ENCODE measurements at regions not wholly inside any gene's neighbourhood (a gene's known extent, or its start where the extent isn't known, plus 50 kb on each side); places are given as distances from the start of the nearest gene placed in this dataset.

DNA sequence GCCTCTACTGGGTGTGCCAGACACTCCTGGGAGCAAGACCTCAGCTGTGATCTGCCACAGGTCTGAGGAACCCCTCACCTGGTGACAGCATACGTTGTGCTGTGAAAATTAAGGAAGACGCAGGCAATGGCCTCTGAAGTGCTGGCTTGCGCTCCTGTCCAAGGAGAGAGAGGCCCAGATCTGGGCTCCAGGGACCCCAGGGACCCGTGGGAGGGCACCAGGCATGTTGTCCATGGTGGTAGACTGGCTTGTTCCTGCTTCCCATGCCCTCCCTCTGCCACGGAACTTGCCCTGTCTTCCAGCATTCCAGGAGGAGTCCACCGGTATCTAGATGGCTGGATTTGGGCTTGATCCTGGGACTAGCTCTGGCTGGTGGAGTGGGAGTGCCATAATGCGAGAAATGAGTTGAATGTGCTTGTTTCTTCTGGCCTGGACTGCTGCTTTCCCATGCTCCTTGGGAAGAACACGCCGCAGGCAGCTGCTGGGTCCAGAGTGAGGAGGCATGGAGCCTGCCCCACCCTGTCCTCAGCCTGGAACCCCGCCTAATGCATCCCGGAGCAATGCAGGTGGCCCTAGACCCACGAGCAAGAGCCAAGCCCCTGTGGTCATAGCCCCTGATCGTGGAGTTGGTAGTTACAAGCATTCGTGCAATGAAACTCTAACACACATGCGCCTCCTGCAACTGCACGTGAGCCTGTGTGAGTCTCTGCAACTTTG lies 190.2 kb downstream of the TEX29 start:
- H3K27me3 ChIP-seq, result no peaks in the 10 kb centered on the region
- TF ChIP-seq, protein P1, sequence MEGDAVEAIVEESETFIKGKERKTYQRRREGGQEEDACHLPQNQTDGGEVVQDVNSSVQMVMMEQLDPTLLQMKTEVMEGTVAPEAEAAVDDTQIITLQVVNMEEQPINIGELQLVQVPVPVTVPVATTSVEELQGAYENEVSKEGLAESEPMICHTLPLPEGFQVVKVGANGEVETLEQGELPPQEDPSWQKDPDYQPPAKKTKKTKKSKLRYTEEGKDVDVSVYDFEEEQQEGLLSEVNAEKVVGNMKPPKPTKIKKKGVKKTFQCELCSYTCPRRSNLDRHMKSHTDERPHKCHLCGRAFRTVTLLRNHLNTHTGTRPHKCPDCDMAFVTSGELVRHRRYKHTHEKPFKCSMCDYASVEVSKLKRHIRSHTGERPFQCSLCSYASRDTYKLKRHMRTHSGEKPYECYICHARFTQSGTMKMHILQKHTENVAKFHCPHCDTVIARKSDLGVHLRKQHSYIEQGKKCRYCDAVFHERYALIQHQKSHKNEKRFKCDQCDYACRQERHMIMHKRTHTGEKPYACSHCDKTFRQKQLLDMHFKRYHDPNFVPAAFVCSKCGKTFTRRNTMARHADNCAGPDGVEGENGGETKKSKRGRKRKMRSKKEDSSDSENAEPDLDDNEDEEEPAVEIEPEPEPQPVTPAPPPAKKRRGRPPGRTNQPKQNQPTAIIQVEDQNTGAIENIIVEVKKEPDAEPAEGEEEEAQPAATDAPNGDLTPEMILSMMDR (IDR thresholded peaks at IDR 0.05), result no peak
- no peak overlapping the region for H3K4me3 ChIP-seq (ENCODE audit: low read depth in 1 of 2, low read length in 1 of 2)
- no peaks in the 10 kb centered on the region for H3K36me3 ChIP-seq
- no peaks in the 10 kb centered on the region for H3K4me1 ChIP-seq (ENCODE audit: control insufficient read depth in 1 of 2, insufficient read depth in 1 of 2, low read depth in 1 of 2, low read length in 1 of 2)
- no peak overlapping the region for H3K27ac ChIP-seq
- H3K9me3 ChIP-seq, result no peaks in the 10 kb centered on the region

DNA sequence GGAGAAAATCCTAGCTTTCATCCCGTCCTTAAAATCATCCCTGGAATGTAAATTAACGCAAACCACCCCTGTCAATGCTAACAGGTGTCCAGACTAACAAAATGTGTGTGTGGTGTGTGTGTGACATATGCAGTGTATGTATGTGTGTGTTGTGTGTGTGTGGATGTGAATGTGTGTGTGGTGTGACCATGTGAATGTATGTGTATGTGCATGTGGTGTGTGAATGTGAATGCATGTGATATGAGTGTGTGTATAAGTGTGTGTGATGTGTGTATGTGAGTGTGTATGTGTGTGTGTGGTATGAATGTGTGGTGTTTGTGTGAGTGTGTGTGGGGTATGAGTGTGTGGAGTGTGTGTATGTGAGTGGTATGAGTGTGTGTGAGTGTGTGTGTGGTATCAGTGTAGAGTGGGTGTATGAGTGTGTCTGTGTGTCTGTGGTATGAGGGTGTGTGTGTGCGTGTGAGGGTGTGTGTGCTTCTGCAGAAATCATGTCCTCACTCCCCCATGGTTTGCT lies 190.8 kb downstream of the TEX29 start:
- no peaks in the 10 kb centered on the region for H3K27me3 ChIP-seq
- no peak overlapping the region for H3K4me3 ChIP-seq (ENCODE audit: low read depth in 1 of 2, low read length in 1 of 2)
- no peaks in the 10 kb centered on the region for H3K4me1 ChIP-seq (ENCODE audit: control insufficient read depth in 1 of 2, insufficient read depth in 1 of 2, low read depth in 1 of 2, low read length in 1 of 2)
- no peaks in the 10 kb centered on the region for H3K9me3 ChIP-seq
- H3K36me3 ChIP-seq, result no peaks in the 10 kb centered on the region
- no peak overlapping the region for H3K27ac ChIP-seq
- TF ChIP-seq, protein P1 (IDR thresholded peaks at IDR 0.05), result no peak

DNA sequence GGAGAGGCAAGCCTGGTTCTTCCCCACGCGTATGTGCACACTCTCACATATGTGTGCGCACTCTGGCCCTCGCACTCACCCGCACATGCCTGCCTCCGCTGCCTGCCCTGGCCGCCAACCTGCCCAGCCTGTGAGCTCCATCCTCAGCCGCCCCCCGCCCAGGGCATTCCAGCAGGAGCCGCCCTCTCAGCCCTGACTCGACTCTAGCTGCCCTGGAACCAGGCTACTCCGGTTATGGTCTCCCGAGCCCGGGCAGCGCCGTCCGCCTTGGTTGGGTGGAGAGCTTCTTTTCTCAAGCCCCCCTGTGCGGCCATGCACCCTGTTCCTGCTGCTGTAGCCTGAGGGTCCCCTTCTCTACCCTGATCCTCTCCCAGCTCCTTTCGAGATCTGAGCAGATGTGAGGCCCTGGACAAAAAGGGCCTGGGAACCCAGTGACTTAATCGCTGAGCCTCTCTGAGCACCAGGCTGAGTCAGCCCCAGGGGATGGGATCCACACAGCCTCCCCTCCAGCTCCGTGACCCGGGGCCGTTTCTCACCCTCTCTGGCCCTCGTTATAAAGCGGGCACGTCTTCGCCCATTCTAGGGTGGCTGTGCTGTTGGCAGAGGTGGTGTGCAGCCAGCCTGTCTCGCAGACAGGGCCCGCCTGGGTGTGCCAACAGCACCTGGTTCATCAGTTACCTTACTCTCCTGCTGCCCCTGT lies 191.5 kb downstream of the TEX29 start:
- no peaks in the 10 kb centered on the region for H3K9me3 ChIP-seq
- no peaks in the 10 kb centered on the region for H3K36me3 ChIP-seq
- TF ChIP-seq, protein P1 (IDR thresholded peaks at IDR 0.05), result no peak
- H3K27me3 ChIP-seq, result no peaks in the 10 kb centered on the region
- no peak overlapping the region for H3K27ac ChIP-seq
- H3K4me3 ChIP-seq (ENCODE audit: low read depth in 1 of 2, low read length in 1 of 2), result no peak overlapping the region
- no peaks in the 10 kb centered on the region for H3K4me1 ChIP-seq (ENCODE audit: control insufficient read depth in 1 of 2, insufficient read depth in 1 of 2, low read depth in 1 of 2, low read length in 1 of 2)

DNA sequence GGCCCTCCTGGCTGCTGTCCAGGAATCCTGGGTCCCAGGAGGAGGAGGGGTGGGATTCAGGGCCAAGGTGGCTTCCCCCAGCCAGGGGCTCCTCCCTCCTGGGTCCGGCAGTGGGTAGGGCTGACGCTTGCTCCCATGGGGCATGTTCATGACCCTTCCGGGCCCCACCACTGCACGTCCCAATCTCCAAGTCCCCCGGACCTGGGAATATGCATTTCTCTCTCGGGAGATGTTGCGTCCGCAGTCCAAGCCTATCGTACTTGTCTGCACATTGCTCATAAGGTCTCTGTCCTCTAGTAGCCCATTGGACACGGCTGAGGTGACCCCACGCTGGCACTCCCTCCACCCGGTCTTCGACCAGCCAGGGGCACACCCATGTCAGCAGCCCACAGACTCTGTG lies 192.3 kb downstream of the TEX29 start:
- Histone ChIP-seq H3K4me1 (ENCODE audit: control insufficient read depth in 1 of 2, insufficient read depth in 1 of 2, low read depth in 1 of 2, low read length in 1 of 2) (no peaks in the 10 kb centered on the region), H3K36me3 (no peaks in the 10 kb centered on the region), H3K9me3 (no peaks in the 10 kb centered on the region), H3K27ac (no peak overlapping the region), H3K27me3 (no peaks in the 10 kb centered on the region), H3K4me3 (ENCODE audit: low read depth in 1 of 2, low read length in 1 of 2) (no peak overlapping the region)
- TF ChIP-seq, protein P1 (IDR thresholded peaks at IDR 0.05), result no peak

DNA sequence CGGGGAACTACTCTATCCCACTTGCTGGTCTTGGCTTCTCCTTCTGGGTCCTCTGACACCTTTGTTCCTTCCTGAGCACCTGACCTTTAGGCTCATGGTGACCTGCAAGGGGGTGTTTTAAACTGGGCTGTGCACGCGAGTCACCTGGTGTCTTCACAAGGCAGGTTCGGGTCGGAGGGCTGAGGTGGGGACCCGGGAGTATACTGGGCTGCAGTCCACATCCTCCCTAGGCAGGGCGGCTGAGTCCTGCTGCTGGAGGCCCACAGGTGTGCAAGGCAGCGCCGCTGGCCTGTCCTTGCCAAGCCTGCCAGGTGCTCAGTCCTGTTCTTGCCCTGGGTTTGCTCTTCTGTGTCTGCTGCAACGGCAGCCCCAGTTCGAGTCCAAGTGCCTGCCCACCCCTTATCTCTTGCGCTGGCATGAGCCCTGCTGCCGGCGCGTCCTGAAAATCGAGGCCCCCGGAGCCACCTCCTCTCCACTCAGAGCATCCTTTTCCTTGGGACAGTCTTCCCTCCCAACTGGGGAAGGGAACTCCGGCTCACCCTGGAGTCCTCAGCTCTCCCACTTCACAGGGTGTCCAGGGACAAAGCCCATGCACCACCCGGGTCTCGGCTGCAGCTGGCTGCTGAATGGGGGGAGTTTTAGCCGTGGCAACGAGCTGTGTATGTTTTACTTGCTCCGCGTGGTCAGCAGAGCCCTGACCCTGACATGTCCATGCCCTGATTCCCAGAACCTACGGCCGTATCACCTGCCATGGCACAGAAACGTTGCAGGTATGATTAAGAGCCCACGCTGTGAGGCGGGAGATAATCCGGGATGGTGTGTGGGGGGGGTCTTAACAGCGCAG lies 193.5 kb downstream of the TEX29 start:
- no peaks in the 10 kb centered on the region for H3K36me3 ChIP-seq
- no peak overlapping the region for H3K4me3 ChIP-seq (ENCODE audit: low read depth in 1 of 2, low read length in 1 of 2)

More for the DNA sequence above, 193.5 kb downstream of the TEX29 start:
- H3K4me1 ChIP-seq (ENCODE audit: control insufficient read depth in 1 of 2, insufficient read depth in 1 of 2, low read depth in 1 of 2, low read length in 1 of 2), result no peaks in the 10 kb centered on the region
- TF ChIP-seq, protein P1 (IDR thresholded peaks at IDR 0.05), result no peak
- no peaks in the 10 kb centered on the region for H3K27me3 ChIP-seq
- no peaks in the 10 kb centered on the region for H3K9me3 ChIP-seq
- no peak overlapping the region for H3K27ac ChIP-seq
